ENCODE measurements at regions not wholly inside any gene's neighbourhood (a gene's known extent, or its start where the extent isn't known, plus 50 kb on each side); places are given as distances from the start of the nearest gene placed in this dataset.

- H3K4me1 Mint-ChIP-seq (ENCODE audit: low read depth) = no peaks in the 10 kb centered on the region
- no peak overlapping the region for H3K4me3 Mint-ChIP-seq
- ATAC-seq (no peak), DNase-seq (no peak)
- H3K27me3 Mint-ChIP-seq (ENCODE audit: low read depth) = no peaks in the 10 kb centered on the region
- H3K36me3 Mint-ChIP-seq (ENCODE audit: insufficient read depth) = no peaks in the 10 kb centered on the region
- H3K9me3 Mint-ChIP-seq = peaks cover 5% of the 10 kb centered on the region
Measured at GRCh38 chr2:153808679-153809078, 63.0 kb upstream of the GALNT13 start.

- Mint-ChIP-seq H3K36me3 (ENCODE audit: insufficient read depth) (no peaks in the 10 kb centered on the region), H3K27me3 (ENCODE audit: low read depth) (no peaks in the 10 kb centered on the region), H3K4me1 (ENCODE audit: low read depth) (no peaks in the 10 kb centered on the region), H3K9me3 (peaks cover 8% of the 10 kb centered on the region), H3K4me3 (no peak overlapping the region)
- DNase-seq = no peak
- ATAC-seq = no peak
Measured at GRCh38 chr2:153811516-153811915, 60.2 kb upstream of the GALNT13 start.

- H3K4me3 Mint-ChIP-seq = no peak overlapping the region
- ATAC-seq (no peak), DNase-seq (no peak)
- H3K36me3 Mint-ChIP-seq (ENCODE audit: insufficient read depth) = no peaks in the 10 kb centered on the region
- no peaks in the 10 kb centered on the region for H3K4me1 Mint-ChIP-seq (ENCODE audit: low read depth)
- no peaks in the 10 kb centered on the region for H3K27me3 Mint-ChIP-seq (ENCODE audit: low read depth)
- peaks cover 8% of the 10 kb centered on the region for H3K9me3 Mint-ChIP-seq
Measured at GRCh38 chr2:153812632-153813031, 59.1 kb upstream of the GALNT13 start.

GRCh38 chr2:153818242-153818641, 53.5 kb upstream of the GALNT13 start:
- no peak for ATAC-seq
- no peak for DNase-seq
- H3K9me3 Mint-ChIP-seq = peaks cover 6% of the 10 kb centered on the region
- no peak overlapping the region for H3K4me3 Mint-ChIP-seq
- no peaks in the 10 kb centered on the region for H3K36me3 Mint-ChIP-seq (ENCODE audit: insufficient read depth)
- H3K27me3 Mint-ChIP-seq (ENCODE audit: low read depth) = no peaks in the 10 kb centered on the region
- H3K4me1 Mint-ChIP-seq (ENCODE audit: low read depth) = no peaks in the 10 kb centered on the region

- Mint-ChIP-seq H3K4me3 (no peak overlapping the region), H3K27me3 (ENCODE audit: low read depth) (no peaks in the 10 kb centered on the region), H3K9me3 (peaks cover 6% of the 10 kb centered on the region), H3K4me1 (ENCODE audit: low read depth) (no peaks in the 10 kb centered on the region), H3K36me3 (ENCODE audit: insufficient read depth) (no peaks in the 10 kb centered on the region)
- DNase-seq (no peak), ATAC-seq (no peak)
Measured at GRCh38 chr2:153819074-153819473, 52.6 kb upstream of the GALNT13 start.

GRCh38 chr2:153819501-153819900, 52.2 kb upstream of the GALNT13 start:
- no peak for ATAC-seq
- peaks cover 6% of the 10 kb centered on the region for H3K9me3 Mint-ChIP-seq
- no peaks in the 10 kb centered on the region for H3K4me1 Mint-ChIP-seq (ENCODE audit: low read depth)
- no peak overlapping the region for H3K4me3 Mint-ChIP-seq
- no peak for DNase-seq
- H3K27me3 Mint-ChIP-seq (ENCODE audit: low read depth) = no peaks in the 10 kb centered on the region
- no peaks in the 10 kb centered on the region for H3K36me3 Mint-ChIP-seq (ENCODE audit: insufficient read depth)
